OCI-LY7 (cell line): ENCODE measurements at regions not wholly inside any gene's neighbourhood (a gene's known extent, or its start where the extent isn't known, plus 50 kb on each side); places are given as distances from the start of the nearest gene placed in this dataset.

Source experiments
- BruUV-seq: library from RNA; stranded (reverse); fragments of 400-500 nt; replicated peaks from 2 replicates; lab custom pipeline; 2021; lab: Mats Ljungman, UMichigan
- CTCF ChIA-PET: fragments of 300-600 bp; sonication (Branson Sonifier 250); formaldehyde crosslinking; loops from one replicate; lab custom pipeline; 2022; ENCODE audit warnings: antibody characterized with exemption; ENCODE audit not compliant: unreplicated experiment; lab: Charles Lee
- POLR2A ChIA-PET: fragments of 300-600 bp; sonication (Branson Sonifier 250); formaldehyde crosslinking; loops from one replicate; lab custom pipeline; 2022; ENCODE audit warnings: antibody characterized with exemption; lab: Charles Lee
- DNase-seq: peaks from one replicate; pipeline ENCODE4 v3.0.0-alpha.2; 2015; ENCODE audit warnings: low spot score
- H2AFZ ChIP-seq: fragments of 200-600 bp; sonication (generic), shearing (Covaris generic); 2 replicates; pipeline ENCODE4 v1.6.1; 2014; ENCODE audit warnings: mild to moderate bottlenecking, antibody characterized with exemption, low read length, moderate library complexity
- H3K27ac ChIP-seq: fragments of 200-600 bp; sonication (generic); 2 replicates; pipeline ENCODE4 v1.5.1; 2014; ENCODE audit warnings: mixed run types, low read depth, mild to moderate bottlenecking, moderate library complexity, low read length, inconsistent platforms; ENCODE audit not compliant: poor library complexity, severe bottlenecking
- H3K36me3 ChIP-seq: fragments of 200-600 bp; sonication (generic); 2 replicates; pipeline ENCODE4 v1.6.1; 2014; ENCODE audit warnings: mild to moderate bottlenecking, antibody characterized with exemption, low read length, moderate library complexity, mixed read lengths; ENCODE audit not compliant: insufficient read depth
- H3K4me1 ChIP-seq: fragments of 200-600 bp; sonication (generic); 2 replicates; pipeline ENCODE4 v1.5.1; 2014; ENCODE audit warnings: mild to moderate bottlenecking, low read length; ENCODE audit not compliant: insufficient read depth, poor library complexity, severe bottlenecking
- H3K4me2 ChIP-seq: fragments of 200-600 bp; sonication (generic); 2 replicates; pipeline ENCODE4 v1.6.1; 2014; ENCODE audit warnings: mild to moderate bottlenecking, low read length
- H3K4me3 ChIP-seq: fragments of 200-600 bp; sonication (generic); 2 replicates; pipeline ENCODE4 v1.5.1; 2014; ENCODE audit warnings: mild to moderate bottlenecking, low read depth, low read length; ENCODE audit not compliant: poor library complexity, severe bottlenecking
- H3K79me2 ChIP-seq: fragments of 200-600 bp; sonication (generic); 2 replicates; pipeline ENCODE4 v1.6.1; 2016; ENCODE audit warnings: low read depth, mild to moderate bottlenecking, low read length, moderate library complexity, mixed read lengths; ENCODE audit not compliant: insufficient read depth
- H3K9me2 ChIP-seq: fragments of 200-600 bp; sonication (generic); 2 replicates; pipeline ENCODE4 v1.6.1; 2016; ENCODE audit warnings: mild to moderate bottlenecking, low read length, mixed read lengths; ENCODE audit not compliant: insufficient read depth
- H3K9me3 ChIP-seq: fragments of 200-600 bp; sonication (generic); 2 replicates; pipeline ENCODE4 v1.6.1; 2014; ENCODE audit warnings: mild to moderate bottlenecking, mixed run types, low read length, mixed read lengths
- H4K20me1 ChIP-seq: fragments of 200-600 bp; sonication (generic); 2 replicates; pipeline ENCODE4 v1.6.1; 2014; ENCODE audit warnings: mild to moderate bottlenecking, antibody characterized with exemption, low read length, moderate library complexity, mixed read lengths; ENCODE audit not compliant: insufficient read depth
- EZH2phosphoT487 ChIP-seq: fragments of 200-600 bp; sonication (generic); IDR thresholded peaks from 2 replicates; pipeline ENCODE4 v1.6.1; 2018; ENCODE audit warnings: low read depth, borderline replicate concordance, mild to moderate bottlenecking, mixed run types, antibody characterized with exemption, low read length, moderate library complexity, mixed read lengths
- intact Hi-C: fragments of 100-400 bp; cut with micrococcal nuclease; formaldehyde crosslinking; loops from one replicate; pipeline ENCODE4 v1.10.0; 2022; ENCODE audit not compliant: unreplicated experiment
- TF ChIP-seq, protein P1 (sequence below): fragments of 200-600 bp; sonication (generic); conservative IDR thresholded peaks from 2 replicates; pipeline ENCODE4 v1.5.1; 2014; ENCODE audit warnings: mild to moderate bottlenecking, antibody characterized with exemption, low read length, moderate library complexity, mixed read lengths

- ChIA-PET CTCF (no interaction called here), POLR2A (no interaction called here)
- H3K79me2 ChIP-seq: no peaks in the 10 kb centered on the region
- H3K4me1 ChIP-seq: no peaks in the 10 kb centered on the region
- no peak for DNase-seq
- H3K36me3 ChIP-seq: no peaks in the 10 kb centered on the region
- TF ChIP-seq, protein P1, sequence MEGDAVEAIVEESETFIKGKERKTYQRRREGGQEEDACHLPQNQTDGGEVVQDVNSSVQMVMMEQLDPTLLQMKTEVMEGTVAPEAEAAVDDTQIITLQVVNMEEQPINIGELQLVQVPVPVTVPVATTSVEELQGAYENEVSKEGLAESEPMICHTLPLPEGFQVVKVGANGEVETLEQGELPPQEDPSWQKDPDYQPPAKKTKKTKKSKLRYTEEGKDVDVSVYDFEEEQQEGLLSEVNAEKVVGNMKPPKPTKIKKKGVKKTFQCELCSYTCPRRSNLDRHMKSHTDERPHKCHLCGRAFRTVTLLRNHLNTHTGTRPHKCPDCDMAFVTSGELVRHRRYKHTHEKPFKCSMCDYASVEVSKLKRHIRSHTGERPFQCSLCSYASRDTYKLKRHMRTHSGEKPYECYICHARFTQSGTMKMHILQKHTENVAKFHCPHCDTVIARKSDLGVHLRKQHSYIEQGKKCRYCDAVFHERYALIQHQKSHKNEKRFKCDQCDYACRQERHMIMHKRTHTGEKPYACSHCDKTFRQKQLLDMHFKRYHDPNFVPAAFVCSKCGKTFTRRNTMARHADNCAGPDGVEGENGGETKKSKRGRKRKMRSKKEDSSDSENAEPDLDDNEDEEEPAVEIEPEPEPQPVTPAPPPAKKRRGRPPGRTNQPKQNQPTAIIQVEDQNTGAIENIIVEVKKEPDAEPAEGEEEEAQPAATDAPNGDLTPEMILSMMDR: no peak
- TF ChIP-seq EZH2phosphoT487: no peak
- H3K4me2 ChIP-seq: no peak overlapping the region
- no peaks in the 10 kb centered on the region for H3K9me3 ChIP-seq
- no peak overlapping the region for H3K4me3 ChIP-seq
- no peak overlapping the region for H2AFZ ChIP-seq
- H3K27ac ChIP-seq: no peak overlapping the region
- no TSS peak for BruUV-seq
- no peaks in the 10 kb centered on the region for H3K9me2 ChIP-seq
- no peaks in the 10 kb centered on the region for H4K20me1 ChIP-seq
- intact Hi-C loops: no loop called here
Measured at GRCh38 chr6:8789878-8790277, 354.5 kb upstream of the SLC35B3 start.

- Histone ChIP-seq H3K79me2 (no peaks in the 10 kb centered on the region), H3K9me3 (no peaks in the 10 kb centered on the region), H3K36me3 (no peaks in the 10 kb centered on the region), H3K4me2 (no peak overlapping the region), H3K4me1 (peaks cover 8% of the 10 kb centered on the region), H3K9me2 (no peaks in the 10 kb centered on the region), H2AFZ (no peak overlapping the region), H3K4me3 (no peak overlapping the region), H3K27ac (no peak overlapping the region), H4K20me1 (no peaks in the 10 kb centered on the region)
- BruUV-seq: no TSS peak
- TF ChIP-seq, protein P1: no peak
- no peak for TF ChIP-seq EZH2phosphoT487
- no peak for DNase-seq
- ChIA-PET POLR2A (interaction anchor here (0.5 kb wide), 1 partner anchor 71 kb away, joined by 4 read pairs; no protein-coding TSS in a partner anchor), CTCF (no interaction called here)
- intact Hi-C loops: no loop called here
Measured at GRCh38 chr6:8785223-8785622, 349.9 kb upstream of the SLC35B3 start.

DNA sequence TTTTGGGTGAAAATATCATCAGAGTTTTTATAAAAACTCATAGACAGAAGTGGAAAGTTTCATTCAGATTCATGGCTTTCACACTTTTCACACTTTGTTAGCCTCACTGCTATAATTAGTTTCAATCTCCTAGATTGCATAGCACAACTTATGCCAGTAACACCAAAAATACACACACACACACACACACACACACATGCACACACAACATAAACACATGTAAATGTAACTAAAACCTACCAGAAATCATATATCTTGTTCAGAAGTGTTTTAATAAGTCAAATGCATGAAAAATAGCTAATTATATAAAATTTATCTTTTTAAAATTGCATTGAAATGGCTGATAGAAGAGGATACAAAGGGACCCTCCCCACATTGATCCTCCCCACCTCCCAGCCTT, 347.8 kb upstream of the SLC35B3 start:
- BruUV-seq: no TSS peak
- Histone ChIP-seq H4K20me1 (no peaks in the 10 kb centered on the region), H3K4me1 (peaks cover 8% of the 10 kb centered on the region), H3K79me2 (no peaks in the 10 kb centered on the region), H3K9me2 (no peaks in the 10 kb centered on the region), H3K9me3 (no peaks in the 10 kb centered on the region), H3K36me3 (no peaks in the 10 kb centered on the region), H2AFZ (no peak overlapping the region), H3K4me2 (no peak overlapping the region), H3K27ac (no peak overlapping the region), H3K4me3 (no peak overlapping the region)
- no peak for TF ChIP-seq EZH2phosphoT487
- TF ChIP-seq, protein P1: no peak
- POLR2A ChIA-PET: no interaction called here
- no peak for DNase-seq
- intact Hi-C loops: no loop called here
- CTCF ChIA-PET: no interaction called here
